M059J (cell line): ENCODE measurements at regions not wholly inside any gene's neighbourhood (a gene's known extent, or its start where the extent isn't known, plus 50 kb on each side); places are given as distances from the start of the nearest gene placed in this dataset.

Source experiments
- DNase-seq: peaks from one replicate; pipeline ENCODE4 v3.0.0-alpha.2; 2012; ENCODE audit warnings: low read depth

- peak; percentile 38 for DNase-seq
These were observed 61.5 kb downstream of the TBXT start for GRCh38 chr6:166106076-166106686.

GRCh38 chr6:166105341-166106075 is 62.1 kb downstream of the TBXT start:
- no peak for DNase-seq

- no peak for DNase-seq
These were observed 62.8 kb downstream of the TBXT start for GRCh38 chr6:166104872-166105271.

- no peak for DNase-seq
These were observed 63.5 kb downstream of the TBXT start for GRCh38 chr6:166104107-166104506.

GRCh38 chr6:166101819-166102419 is 65.7 kb downstream of the TBXT start:
- no peak for DNase-seq

GRCh38 chr6:166097914-166098522 is 69.6 kb downstream of the TBXT start:
- peak; percentile 20 for DNase-seq

GRCh38 chr6:166087852-166088251 is 79.8 kb downstream of the TBXT start:
- DNase-seq = no peak

GRCh38 chr6:166087246-166087645 is 80.4 kb downstream of the TBXT start:
- no peak for DNase-seq

- no peak for DNase-seq
These were observed 82.2 kb downstream of the TBXT start for GRCh38 chr6:166085500-166085899.

GRCh38 chr6:166084951-166085350 is 82.7 kb downstream of the TBXT start:
- DNase-seq = no peak

- peak; percentile 10 for DNase-seq
These were observed 87.8 kb downstream of the TBXT start for GRCh38 chr6:166079841-166080240.

GRCh38 chr6:166078294-166078693 is 89.4 kb downstream of the TBXT start:
- DNase-seq = peak; percentile 77

- no peak for DNase-seq
These were observed 91.0 kb downstream of the TBXT start for GRCh38 chr6:166076625-166077024.

- DNase-seq = no peak
These were observed 91.7 kb downstream of the TBXT start for GRCh38 chr6:166075925-166076324.

- no peak for DNase-seq
These were observed 92.5 kb downstream of the TBXT start for GRCh38 chr6:166075186-166075585.

GRCh38 chr6:166073082-166073481 is 94.6 kb downstream of the TBXT start:
- no peak for DNase-seq

GRCh38 chr6:166068768-166069167 is 98.9 kb downstream of the TBXT start:
- DNase-seq = no peak

- DNase-seq = peak; percentile 36
These were observed 109.4 kb downstream of the TBXT start for GRCh38 chr6:166058064-166058739.

- DNase-seq = no peak
These were observed 110.2 kb downstream of the TBXT start for GRCh38 chr6:166057431-166057830.

GRCh38 chr6:166056637-166057036 is 111.0 kb downstream of the TBXT start:
- no peak for DNase-seq

- DNase-seq = no peak
These were observed 111.8 kb downstream of the TBXT start for GRCh38 chr6:166055801-166056200.

- DNase-seq = no peak
These were observed 114.8 kb downstream of the TBXT start for GRCh38 chr6:166052837-166053236.
